ENCODE measurements at regions not wholly inside any gene's neighbourhood (a gene's known extent, or its start where the extent isn't known, plus 50 kb on each side); places are given as distances from the start of the nearest gene placed in this dataset.

DNA sequence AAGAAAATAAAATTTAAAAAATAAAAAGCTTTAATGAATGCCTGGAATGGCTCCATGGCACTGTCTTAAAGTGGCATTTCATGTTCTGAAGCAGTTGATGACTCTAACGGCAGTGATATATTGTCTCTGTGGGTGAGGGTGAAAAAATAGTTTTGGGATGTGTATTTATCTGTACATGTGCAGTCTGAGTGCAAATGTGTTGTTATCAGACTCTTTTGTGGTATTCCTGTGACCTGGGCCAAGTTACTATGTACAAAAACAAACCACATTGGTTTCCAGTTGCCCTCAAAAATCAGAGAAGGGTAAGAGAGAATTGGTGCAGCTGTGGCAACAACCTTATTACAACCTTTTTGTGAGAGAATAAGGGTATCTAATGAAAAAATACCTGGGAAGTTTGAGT is 81.7 kb upstream of the CCDC91 start:
- Histone ChIP-seq H3K9me3 (ENCODE audit: control insufficient read depth, insufficient read depth, low read length) (no peaks in the 10 kb centered on the region), H3K27me3 (ENCODE audit: control insufficient read depth, insufficient read depth, low read length) (no peaks in the 10 kb centered on the region), H3K23ac (ENCODE audit: low read depth, low read length) (no peak overlapping the region), H2BK15ac (ENCODE audit: low read depth, low read length) (no peak overlapping the region), H3K79me1 (ENCODE audit: low read depth in 1 of 2, low read length in 2 of 2) (no peaks in the 10 kb centered on the region), H2AK9ac (replicated peaks; ENCODE audit: low read depth, low read length, poor library complexity) (no peak overlapping the region), H3K18ac (ENCODE audit: low read depth, low read length) (no peak overlapping the region), H3K36me3 (ENCODE audit: control insufficient read depth, insufficient read depth, low read length) (no peaks in the 10 kb centered on the region), H3K56ac (ENCODE audit: extremely low read depth, insufficient read depth, low read length) (no peak overlapping the region), H3K9ac (ENCODE audit: low read depth, low read length) (no peak overlapping the region), H4K91ac (ENCODE audit: insufficient read depth, low read depth, low read length) (no peak overlapping the region), H4K8ac (ENCODE audit: low read depth in 2 of 2, low read length in 2 of 2) (no peak overlapping the region), H3K4me1 (ENCODE audit: control insufficient read depth, insufficient read depth, low read length) (no peaks in the 10 kb centered on the region), H3K9me1 (ENCODE audit: insufficient read depth, low read length) (no peaks in the 10 kb centered on the region), H3K14ac (replicated peaks; ENCODE audit: low read depth, low read length) (no peak overlapping the region), H2BK20ac (ENCODE audit: low read depth, low read length) (no peak overlapping the region), H2AK5ac (ENCODE audit: low read depth, low read length) (no peak overlapping the region), H2AFZ (replicated peaks; ENCODE audit: low read length, poor library complexity) (no peak overlapping the region), H2BK120ac (ENCODE audit: low read depth, low read length) (no peak overlapping the region), H3K4me2 (ENCODE audit: low read depth, low read length) (no peak overlapping the region), H4K5ac (ENCODE audit: low read depth, low read length) (no peak overlapping the region), H3K4ac (ENCODE audit: low read depth, low read length) (no peak overlapping the region), H3K4me3 (ENCODE audit: insufficient read depth, low read depth, low read length) (no peak overlapping the region), H2BK5ac (ENCODE audit: low read depth, low read length, poor library complexity, severe bottlenecking) (no peak overlapping the region), H4K20me1 (ENCODE audit: insufficient read depth, low read length) (no peaks in the 10 kb centered on the region), H3K27ac (ENCODE audit: insufficient read depth, low read length) (no peak overlapping the region)
- CTCF ChIA-PET: no interaction called here
- ATAC-seq (ENCODE audit: low read depth) (no peak), DNase-seq (no peak)
- POLR2A ChIA-PET (ENCODE audit: unreplicated experiment): no interaction called here
- intact Hi-C loops (cut with micrococcal nuclease) (no loop called here), in situ Hi-C loops (cut with MboI; ENCODE audit: low sequenced_read_pairs) (no loop called here), dilution Hi-C loops (cut with HindIII; ENCODE audit: low sequenced_read_pairs, unreplicated experiment) (no loop called here)
- no TSS peak for BruUV-seq (replicated peaks)
- no CpG with 5 or more reads among the region's 1 CpG for WGBS, 2 experiments (ENCODE audit: extremely low coverage in 2 of 2, insufficient read length in 1 of 2)
- TF ChIP-seq FOS (IDR thresholded peaks at IDR 0.05; ENCODE audit: low read depth, low read length) (no peak), NFE2L2 (IDR thresholded peaks at IDR 0.05; ENCODE audit: low read depth, low read length) (no peak), CEBPB (IDR thresholded peaks at IDR 0.05; ENCODE audit: low read depth, low read length) (no peak), CHD1 (IDR thresholded peaks at IDR 0.05; ENCODE audit: low read depth, low read length) (no peak)
- TF ChIP-seq, protein P1, sequence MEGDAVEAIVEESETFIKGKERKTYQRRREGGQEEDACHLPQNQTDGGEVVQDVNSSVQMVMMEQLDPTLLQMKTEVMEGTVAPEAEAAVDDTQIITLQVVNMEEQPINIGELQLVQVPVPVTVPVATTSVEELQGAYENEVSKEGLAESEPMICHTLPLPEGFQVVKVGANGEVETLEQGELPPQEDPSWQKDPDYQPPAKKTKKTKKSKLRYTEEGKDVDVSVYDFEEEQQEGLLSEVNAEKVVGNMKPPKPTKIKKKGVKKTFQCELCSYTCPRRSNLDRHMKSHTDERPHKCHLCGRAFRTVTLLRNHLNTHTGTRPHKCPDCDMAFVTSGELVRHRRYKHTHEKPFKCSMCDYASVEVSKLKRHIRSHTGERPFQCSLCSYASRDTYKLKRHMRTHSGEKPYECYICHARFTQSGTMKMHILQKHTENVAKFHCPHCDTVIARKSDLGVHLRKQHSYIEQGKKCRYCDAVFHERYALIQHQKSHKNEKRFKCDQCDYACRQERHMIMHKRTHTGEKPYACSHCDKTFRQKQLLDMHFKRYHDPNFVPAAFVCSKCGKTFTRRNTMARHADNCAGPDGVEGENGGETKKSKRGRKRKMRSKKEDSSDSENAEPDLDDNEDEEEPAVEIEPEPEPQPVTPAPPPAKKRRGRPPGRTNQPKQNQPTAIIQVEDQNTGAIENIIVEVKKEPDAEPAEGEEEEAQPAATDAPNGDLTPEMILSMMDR (conservative IDR thresholded peaks at IDR 0.05; ENCODE audit: low read depth, low read length): no peak
- TF ChIP-seq, protein P2, sequence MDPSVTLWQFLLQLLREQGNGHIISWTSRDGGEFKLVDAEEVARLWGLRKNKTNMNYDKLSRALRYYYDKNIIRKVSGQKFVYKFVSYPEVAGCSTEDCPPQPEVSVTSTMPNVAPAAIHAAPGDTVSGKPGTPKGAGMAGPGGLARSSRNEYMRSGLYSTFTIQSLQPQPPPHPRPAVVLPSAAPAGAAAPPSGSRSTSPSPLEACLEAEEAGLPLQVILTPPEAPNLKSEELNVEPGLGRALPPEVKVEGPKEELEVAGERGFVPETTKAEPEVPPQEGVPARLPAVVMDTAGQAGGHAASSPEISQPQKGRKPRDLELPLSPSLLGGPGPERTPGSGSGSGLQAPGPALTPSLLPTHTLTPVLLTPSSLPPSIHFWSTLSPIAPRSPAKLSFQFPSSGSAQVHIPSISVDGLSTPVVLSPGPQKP (IDR thresholded peaks at IDR 0.05; ENCODE audit: borderline replicate concordance, low read depth, low read length): no peak

Measured in IMR-90 (cell line).